NCI-H146 treated with DMSO at 0.1 percent for 48 hours (cell line): ENCODE measurements at regions not wholly inside any gene's neighbourhood (a gene's known extent, or its start where the extent isn't known, plus 50 kb on each side); places are given as distances from the start of the nearest gene placed in this dataset.

Source experiments
- DNase-seq: peaks from one replicate; lab custom pipeline; 2025; ENCODE audit not compliant: unreplicated experiment; lab: John Stamatoyannopoulos, UW

DNA sequence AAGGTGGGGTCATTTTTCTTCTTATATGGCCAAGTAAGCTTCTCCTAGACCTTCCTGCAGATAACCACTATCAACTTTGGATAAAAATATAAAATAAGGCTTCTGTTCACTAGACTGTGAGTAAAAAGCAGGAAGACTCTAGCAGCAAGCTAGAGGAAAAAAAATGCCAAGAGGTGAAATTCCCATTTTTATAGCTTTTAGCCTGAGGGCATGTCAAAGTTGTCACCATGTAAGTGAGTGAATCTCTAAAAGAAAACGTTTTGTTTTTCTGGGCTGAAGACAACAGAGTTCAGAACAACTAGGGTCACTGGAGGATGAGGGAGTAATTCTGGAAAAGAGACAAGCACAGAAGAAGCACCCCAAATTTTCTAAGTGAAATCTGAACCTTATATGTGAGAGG lies 143.9 kb upstream of the DIO3 start:
- DNase-seq, result no peak

DNA sequence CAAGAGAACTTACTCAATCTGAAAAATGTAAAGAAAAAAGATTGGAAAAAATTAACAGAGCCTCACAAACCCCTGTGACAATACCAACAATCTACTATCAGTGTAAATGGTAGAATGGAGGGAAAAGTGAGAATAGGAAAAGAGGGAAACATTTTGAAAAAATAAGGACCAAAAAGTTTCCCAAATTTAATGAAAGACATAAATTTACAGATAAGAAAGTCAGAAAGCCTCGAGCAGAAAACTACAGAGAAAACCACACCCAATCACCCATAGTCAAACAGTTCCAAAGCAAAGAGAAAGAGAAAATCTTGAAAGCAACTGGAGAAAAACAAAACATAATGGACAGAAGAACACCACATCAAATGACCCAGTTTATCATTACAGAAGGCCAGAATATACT lies 142.7 kb upstream of the DIO3 start:
- DNase-seq, result no peak

DNA sequence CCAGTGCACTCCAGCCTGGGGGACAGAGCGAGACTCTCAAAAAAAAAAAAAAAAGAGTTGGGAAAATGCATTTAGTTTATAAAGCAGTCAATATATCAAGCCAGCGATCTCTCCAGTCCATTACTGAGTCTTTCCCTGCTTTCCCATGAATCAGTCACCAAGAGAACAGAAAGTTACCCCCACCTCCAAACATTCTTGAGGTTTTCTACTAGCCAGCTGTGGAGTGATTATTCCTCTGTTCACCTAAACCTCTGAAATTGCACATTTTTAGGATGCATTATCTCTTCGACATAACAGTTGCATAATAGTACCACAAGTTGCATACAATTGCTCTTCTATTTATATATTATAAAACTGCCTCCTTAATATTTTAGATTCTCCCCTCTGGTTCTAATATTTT lies 134.8 kb upstream of the DIO3 start:
- no peak for DNase-seq

DNA sequence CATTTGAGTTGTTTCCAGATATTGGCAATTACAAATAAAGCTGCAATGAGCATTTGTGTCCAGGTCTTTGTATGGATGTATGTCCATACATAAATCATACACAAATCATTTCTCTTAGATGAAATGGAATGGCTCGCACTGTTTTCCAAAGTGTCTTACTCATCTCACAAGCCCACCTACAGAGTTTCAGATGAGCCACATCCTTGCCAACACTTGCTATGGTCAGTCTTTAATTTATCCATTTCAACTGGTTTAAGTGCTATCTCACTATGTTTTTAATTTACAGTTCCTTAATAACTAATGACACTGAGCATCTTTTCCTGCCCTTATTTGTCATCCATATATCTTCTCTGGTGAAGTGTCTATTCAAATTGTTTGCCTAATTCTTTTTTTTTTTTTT lies 132.9 kb upstream of the DIO3 start:
- DNase-seq, result no peak

DNA sequence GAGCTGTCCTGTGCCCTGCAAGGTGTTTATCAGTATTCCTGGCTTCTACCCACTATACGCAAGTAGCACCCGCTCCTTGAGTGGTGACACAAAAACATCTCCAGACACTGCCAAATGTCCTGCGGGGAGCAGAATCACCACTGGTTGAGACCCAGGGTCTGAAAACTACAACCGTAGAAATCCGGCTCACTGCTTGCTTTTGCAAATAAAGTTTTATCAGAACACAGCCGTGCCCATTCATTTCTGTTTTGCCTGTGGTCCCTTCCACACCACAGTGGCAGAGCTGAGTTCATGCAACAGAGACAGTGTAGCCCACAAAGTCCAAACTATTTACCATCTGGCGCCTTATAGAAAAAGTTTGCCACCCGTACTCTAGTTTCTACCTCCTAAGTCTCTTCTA lies 125.7 kb upstream of the DIO3 start:
- DNase-seq, result no peak

DNA sequence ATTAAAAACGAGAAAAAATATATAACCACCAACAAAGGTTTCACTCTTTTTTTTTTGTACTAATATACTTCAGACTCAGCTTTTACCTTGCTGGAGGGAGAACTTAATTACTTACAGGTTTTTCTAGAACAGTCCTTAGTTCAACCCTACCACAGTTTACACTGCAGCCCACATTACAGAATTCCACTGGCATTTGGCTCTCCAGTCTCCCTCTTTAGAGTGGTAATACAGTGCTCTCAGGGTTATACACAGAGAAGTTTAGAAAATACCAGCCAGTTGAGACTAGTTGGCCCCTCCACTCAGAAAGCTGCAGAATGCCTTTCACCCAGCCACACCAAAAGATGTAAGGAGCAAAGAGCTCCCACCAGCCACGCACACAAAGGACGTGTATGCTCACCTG lies 122.3 kb upstream of the DIO3 start:
- DNase-seq, result no peak

DNA sequence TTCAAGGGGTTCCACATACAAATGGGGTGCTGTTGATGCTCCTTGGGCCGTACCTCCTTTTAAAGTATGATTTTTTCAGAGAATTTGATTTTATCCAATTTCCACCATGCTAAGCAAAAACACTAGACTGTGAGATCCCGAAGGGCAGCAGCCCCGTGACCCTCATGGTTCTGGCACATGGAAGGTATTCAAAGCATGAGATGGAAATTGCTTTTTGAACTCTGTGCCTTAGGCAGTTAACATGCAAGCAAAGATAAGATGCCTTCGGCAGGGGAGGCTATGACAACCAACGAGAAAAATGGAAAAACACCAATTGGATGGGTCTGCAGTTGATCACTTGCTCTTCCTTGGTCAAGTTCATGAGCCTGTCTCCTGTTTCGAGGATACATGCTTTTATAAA lies 120.8 kb upstream of the DIO3 start:
- no peak for DNase-seq

DNA sequence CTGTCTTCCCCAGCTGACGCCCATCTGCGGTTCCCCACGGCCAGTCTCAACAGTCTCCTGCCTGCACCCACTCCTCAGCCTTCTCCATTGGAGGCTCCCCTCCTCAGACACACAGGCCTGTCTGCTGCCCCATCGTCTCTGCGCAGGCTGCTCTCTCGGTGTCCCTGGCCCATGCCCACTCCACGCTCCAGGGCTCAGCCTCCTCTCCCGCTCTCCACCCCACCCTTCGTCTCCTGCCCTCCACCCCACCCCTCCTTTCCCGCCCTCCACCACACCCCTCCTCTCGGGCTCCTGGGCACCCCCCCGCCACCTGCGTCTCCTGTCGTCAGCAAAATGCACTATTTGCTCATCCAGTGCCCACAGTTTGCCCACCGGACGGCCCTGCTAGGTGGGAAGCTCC lies 119.6 kb upstream of the DIO3 start:
- DNase-seq, result no peak

DNA sequence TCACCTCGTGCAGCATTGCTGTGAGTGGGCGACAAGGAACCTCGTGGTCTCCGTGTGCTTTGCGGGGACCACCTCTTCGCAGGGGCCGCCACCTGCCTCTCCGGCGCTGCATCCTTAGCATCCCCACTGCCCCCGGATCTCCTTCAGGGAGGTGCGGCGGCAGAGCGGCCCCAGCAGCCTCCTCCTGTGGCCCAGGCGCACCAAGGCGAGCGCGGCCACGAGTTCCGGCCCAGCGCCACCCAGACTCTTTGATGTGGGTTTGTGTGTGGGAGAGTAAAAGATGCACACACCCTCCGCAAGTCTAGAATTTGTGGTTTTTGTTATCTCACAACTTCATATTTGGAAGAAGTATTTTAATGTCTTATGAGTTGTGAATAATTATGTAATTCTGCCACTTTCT lies 118.8 kb upstream of the DIO3 start:
- DNase-seq, result no peak

DNA sequence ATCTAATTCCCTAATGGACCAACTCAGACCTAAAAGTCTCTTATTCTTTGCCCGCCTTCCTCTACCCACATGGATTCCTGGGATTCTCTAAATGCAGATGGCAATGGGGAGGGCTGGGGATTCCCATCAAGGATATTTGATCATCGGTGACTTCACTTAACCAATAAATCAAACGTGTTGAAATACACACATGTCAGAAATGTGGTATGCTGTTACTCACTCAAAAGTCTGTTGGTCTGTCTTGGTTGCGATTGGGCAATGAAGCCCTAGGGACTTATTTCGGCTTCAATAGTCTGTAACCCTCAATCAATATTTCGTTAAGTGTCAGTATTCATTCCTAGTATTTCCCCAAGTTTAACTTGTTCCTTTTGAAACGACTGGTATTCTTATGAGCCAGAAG lies 117.2 kb upstream of the DIO3 start:
- no peak for DNase-seq

DNA sequence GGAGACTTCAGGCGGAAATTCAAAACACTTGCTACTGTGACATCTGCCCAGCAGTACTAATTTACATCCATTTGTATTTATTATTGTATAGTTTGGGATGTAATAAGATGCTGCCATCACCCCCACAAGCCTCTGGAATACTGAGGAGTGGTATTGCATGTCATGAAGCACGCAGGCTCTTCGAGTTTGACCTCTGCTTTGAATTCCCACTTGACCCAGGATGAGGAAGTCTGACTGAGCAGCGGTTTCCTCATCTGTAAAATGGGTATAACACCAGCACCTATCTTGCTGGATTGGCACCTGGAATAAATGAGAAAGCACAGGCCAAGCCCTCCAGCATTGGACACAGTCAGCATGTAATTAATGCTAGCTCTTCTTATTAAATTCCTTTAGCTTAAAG lies 116.0 kb upstream of the DIO3 start:
- no peak for DNase-seq

DNA sequence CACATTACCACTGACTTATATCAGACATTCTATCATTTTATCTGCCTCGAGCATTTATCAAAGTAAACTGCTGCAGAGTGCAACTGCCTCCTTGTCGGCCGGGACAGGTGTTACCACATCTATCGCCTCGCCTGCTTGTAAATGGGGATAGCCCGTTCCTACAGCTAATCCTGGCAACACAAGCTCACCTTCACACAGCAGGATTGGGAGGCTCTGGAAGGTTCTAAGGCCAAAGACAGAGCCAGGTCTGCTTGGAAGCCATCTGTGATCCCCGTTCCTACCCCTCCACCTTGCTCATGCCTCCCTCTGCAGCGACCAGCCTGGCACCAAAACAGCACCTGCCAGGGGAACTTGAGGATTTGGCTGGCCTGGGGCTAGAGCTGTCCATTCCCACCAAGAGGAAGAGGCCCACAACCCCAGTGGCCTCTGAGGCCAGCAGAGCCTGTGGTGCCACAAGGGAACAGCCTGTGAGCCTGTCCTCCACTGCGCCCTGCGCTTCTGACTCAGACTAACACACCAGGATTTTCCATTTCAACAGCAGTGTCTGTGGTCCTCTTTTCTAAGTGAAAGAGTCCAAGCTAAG lies 114.8 kb upstream of the DIO3 start:
- no peak for DNase-seq

DNA sequence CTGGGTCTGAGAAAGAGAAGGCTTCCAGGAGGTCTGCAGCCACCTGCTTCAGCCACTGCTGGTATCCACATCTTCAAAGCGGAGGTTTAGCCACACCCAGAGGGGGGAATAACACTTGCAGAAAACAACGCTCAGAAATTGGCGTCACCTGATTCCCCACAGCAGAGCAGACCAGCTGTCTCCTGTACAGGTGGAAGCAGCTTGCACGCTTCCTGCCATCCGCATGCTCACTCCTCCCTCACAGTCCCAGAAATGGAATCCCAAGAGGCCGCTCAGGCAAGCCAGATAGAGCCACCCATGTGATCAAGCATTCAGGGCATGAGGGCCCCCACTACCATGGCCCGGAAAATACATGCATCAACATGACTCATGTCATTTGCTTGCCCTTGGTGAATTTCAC lies 112.2 kb upstream of the DIO3 start:
- no peak for DNase-seq

DNA sequence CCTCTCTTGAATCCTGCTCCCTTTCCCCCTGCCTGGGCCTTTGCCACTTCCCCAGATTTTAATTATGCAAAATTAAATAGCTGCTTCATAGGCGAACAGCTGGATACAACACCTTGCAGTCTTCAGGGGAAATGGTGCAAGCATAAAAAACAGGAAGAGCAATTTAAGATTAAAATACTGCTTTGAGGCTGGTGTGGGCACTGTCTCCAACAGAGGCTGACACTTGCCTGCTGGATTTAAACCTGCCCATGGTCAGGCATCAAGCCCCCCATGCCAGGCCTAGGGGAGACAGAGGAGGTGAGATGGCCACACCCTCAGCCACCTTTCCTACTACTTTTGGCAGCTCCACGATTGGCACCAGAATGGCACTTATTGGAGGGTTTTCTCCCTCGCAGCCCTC lies 110.1 kb upstream of the DIO3 start:
- no peak for DNase-seq

DNA sequence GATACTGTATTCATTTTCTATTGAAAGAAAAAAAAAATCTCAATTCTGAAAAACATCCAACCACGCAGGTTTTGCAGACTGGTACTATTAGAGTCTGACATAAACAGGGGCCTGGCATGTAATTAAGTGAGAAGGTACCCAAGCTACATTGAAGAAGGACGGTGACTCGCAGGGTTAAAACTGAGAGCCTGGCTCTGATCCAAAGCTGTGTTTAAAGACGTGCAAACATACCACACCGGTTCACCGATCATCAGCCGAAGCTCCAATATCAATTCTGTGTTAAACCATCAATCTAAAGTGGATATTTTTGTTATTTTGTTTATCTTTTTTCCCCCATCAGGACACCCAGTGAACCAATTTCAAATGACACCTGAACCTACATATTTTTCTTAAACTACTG lies 108.1 kb upstream of the DIO3 start:
- no peak for DNase-seq

DNA sequence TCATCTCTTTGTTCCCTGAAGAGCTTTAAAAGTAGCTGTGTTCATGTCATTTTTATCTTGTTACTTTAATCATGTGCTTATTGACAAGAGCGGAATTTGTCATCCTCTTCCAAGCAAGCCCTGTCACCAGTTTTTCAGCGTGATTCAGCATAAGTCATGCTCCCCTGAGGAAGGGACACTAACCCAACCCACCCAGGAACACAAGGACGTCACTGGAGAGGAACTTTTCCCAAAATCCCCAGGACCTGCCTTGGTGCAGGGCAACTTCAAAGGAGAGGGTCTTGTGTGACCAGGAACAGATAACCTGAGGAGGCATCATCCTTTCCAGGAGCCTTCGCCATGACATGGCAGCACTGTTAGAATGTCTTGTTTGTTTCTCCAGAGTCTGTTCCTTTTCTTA lies 107.1 kb upstream of the DIO3 start:
- DNase-seq, result no peak

DNA sequence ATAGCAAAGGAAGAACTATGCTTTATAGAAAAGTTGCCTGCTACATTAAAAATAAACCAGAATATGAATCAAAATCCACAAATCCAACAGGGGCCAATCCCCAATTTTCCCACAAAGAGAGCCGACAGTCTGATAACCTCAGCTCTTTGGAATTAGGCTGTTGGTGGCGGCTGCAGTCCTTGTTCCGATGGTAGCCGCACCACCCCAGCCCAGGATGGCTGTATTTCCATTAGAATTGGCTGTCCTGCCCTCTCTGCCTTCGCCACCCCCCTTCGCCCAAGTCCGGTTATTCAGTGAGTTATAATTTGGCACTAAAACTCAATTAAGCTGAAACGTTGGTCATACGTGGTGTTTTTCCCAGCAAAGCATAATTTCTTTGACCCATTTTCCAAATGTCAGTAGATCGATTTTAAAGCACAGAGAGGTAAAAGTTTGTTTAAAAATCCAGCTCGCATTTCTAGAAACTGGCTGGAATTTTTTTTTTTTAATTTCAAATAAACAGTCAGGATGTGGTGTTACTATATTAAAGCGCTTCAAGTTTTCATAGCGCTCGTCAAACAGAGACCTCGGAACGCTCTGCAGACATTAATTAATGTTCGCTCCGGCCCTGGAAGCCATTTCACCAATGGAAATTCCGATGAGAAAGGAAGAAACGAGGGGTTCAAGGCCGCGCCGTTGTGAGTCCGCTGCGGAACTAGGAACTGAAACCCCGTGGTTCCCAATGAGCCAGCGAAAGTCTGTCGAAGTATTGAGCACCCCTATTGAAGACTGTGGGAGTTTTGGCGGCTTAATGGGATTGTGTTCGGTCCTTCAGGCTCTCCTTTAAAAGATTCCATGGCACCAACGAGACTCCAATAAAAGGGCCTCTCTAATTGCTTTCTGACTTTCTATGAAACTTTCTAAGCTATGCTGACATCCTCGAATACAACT lies 104.8 kb upstream of the DIO3 start:
- DNase-seq, result no peak

DNA sequence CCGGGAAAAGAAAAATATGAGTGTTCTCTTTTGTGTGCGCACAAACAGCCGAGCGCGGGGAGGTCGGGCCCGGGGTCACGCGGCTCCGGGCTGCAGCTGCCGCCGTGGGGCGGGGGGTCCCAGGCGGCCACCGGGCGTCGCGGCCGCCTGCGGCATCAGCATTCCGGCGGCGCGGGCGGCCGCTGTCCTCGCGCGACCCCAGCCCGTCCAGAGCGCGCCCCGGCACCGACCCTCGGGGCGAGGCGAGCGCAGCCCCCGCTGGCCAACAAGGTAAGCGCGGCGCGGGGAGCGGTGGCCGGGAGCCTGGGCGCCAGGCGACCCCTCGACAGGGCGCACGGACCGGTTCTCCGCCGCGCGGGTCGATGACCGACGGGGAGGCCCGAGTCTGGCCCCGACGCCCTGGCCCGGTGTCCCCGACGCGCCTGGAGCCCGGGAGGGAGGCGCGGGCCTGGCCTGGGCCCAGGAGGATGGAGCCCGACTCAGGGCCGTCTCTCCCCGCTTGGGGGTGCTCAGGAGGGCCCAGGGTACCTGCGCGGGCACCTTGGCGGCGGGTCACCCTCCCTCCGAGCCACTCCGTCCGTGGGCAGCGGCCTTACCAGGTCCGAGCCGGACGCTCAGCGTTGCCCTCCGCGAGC lies 103.9 kb upstream of the DIO3 start:
- DNase-seq, result no peak

DNA sequence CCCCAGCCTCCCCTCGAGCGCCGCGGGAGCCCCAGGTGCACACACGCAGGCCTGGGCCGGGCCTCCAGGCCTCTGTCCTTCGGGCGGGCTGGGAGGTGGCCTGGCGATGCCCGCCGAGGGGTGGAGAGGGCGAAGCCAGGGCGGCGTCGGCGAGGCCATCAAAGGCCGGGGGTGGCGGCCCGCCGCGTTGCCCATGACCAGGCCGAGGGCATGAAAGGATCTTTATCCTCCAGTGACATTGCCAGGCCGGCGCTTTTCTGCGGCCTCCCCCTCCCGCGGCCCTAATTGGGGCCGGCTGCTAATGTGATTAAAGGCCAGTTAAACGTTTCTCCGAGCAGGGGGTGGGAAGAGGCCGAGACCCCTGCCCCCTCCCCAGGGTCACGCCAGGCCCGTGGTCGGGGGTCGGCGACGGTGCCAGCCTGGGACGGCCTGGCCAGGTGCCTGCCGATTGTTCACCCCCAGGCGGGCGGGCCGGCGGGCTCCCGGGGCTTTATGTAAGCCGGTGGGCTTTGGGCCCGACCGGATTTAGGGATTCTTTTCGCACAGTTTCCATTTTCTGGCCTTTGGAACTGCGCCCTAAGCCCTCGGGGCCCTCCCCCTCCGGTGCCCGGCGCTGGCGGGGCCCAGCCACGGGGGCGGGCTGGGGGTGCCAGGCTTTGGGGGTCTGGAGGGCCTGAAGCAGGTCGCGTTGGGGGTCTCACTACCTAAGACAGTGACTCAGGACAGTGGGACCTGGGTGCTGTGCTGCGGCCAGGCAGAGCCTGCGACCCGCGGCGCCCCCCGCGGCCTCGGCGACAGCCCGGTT lies 103.2 kb upstream of the DIO3 start:
- DNase-seq, result no peak

DNA sequence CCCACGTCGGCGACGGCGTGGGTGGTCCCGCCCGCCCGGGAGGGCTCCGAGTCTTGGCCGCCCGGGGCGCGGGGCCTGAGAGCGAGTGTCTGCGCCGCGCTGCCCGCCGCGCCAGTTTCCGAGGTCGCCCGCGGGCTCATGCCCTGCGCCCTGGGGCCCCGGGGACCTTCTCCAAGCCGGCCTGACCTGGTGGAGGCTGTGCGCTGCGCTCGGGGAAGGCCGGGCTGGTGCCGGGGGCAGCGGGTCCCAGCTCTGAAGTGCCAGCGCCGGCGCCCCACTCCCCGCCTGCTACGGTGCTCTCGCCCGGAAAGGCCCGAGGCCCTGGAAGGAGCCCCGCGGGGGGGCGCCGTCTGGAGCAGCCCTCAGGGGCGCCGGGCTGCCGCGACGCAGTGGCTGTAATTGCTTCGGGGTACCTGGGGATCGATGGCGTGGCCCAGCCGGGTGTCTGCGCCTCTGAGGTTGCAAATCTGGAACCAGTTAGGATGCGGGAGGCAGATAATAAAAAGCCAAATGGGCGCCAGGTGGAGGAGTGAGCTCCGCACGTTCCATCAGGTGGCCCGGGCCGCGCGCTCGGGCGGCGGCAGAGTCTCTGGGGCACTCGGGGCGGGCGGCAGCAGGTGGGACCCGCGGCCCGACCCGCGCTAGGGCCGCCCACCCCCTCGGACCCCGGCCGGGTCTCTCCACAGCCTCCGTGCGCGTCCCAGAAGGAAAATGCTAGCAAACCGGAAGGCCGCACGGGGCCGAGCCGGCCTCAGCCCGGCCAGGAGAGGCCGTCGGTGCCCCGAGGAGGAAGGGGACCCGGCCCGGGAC lies 102.3 kb upstream of the DIO3 start:
- DNase-seq, result no peak

DNA sequence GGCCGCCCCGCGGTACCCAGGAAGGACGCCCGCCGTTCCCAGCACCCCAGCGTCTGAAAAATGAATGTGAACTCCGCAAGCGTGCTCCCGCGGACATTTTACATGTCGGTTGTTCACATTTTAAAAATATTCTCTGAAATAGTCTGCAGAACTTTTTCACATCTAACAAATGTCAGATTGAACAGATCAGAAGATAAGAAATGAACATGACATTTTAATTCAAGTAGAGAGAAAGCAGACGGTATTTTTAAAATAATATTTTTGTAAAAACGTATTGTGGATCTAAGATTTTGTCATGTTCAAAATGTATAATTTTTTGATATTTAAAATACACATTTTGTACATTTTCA lies 101.8 kb upstream of the DIO3 start:
- DNase-seq, result no peak
